ENCODE measurements at regions not wholly inside any gene's neighbourhood (a gene's known extent, or its start where the extent isn't known, plus 50 kb on each side); places are given as distances from the start of the nearest gene placed in this dataset.

DNA sequence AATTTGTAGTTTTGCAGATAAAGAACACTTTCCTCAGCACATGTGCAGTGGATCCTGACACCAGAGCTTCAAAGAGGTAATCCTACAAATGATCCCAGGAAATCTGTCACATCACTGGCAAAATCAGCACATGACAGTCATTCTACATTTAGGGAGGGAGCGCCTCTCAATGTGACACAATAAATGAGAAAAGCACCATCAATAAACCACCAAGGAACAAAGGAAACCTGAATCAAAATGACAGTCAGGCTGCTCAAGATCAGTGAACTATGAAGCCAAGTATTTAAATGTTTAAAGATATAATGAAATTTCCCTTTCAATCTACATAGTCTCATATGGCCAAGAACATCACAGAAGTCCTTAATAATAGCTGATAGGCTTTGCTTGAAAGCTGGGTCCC, 119.5 kb downstream of the LRRN1 start:
- TF ChIP-seq CTCF (IDR thresholded peaks at IDR 0.05) (no peak), EZH2 (IDR thresholded peaks at IDR 0.05; ENCODE audit: borderline replicate concordance, insufficient read depth, low read depth, low read length, poor library complexity, severe bottlenecking) (no peak)

Data from B cell (primary cell).